ENCODE measurements at regions not wholly inside any gene's neighbourhood (a gene's known extent, or its start where the extent isn't known, plus 50 kb on each side); places are given as distances from the start of the nearest gene placed in this dataset.

- TF ChIP-seq CTCF (conservative IDR thresholded peaks at IDR 0.05; ENCODE audit: low read depth, low read length), result no peak
- no peak for DNase-seq (ENCODE audit: low read depth)
- H3K4me3 ChIP-seq (ENCODE audit: low read depth, low read length), result no peak overlapping the region
These were observed 366.0 kb downstream of the CMPK2 start for GRCh38 chr2:6499691-6500090.

GRCh38 chr2:6506361-6506794 is 359.3 kb downstream of the CMPK2 start:
- DNase-seq (ENCODE audit: low read depth), result peak; percentile 28
- no peak overlapping the region for H3K4me3 ChIP-seq (ENCODE audit: low read depth, low read length)
- TF ChIP-seq CTCF (conservative IDR thresholded peaks at IDR 0.05; ENCODE audit: low read depth, low read length), result no peak

GRCh38 chr2:6506859-6507258 is 358.8 kb downstream of the CMPK2 start:
- no peak for DNase-seq (ENCODE audit: low read depth)
- no peak for TF ChIP-seq CTCF (conservative IDR thresholded peaks at IDR 0.05; ENCODE audit: low read depth, low read length)

GRCh38 chr2:6510532-6510931 is 355.2 kb downstream of the CMPK2 start:
- no peak for TF ChIP-seq CTCF (conservative IDR thresholded peaks at IDR 0.05; ENCODE audit: low read depth, low read length)
- DNase-seq (ENCODE audit: low read depth), result no peak
- no peak overlapping the region for H3K4me3 ChIP-seq (ENCODE audit: low read depth, low read length)

More at GRCh38 chr2:6506859-6507258, 358.8 kb downstream of the CMPK2 start:
- H3K4me3 ChIP-seq (ENCODE audit: low read depth, low read length), result no peak overlapping the region

- DNase-seq (ENCODE audit: low read depth), result no peak
- TF ChIP-seq CTCF (conservative IDR thresholded peaks at IDR 0.05; ENCODE audit: low read depth, low read length), result no peak
- no peak overlapping the region for H3K4me3 ChIP-seq (ENCODE audit: low read depth, low read length)
These were observed 353.1 kb downstream of the CMPK2 start for GRCh38 chr2:6512589-6512988.

- no peak for DNase-seq (ENCODE audit: low read depth)
- H3K4me3 ChIP-seq (ENCODE audit: low read depth, low read length), result no peak overlapping the region
- no peak for TF ChIP-seq CTCF (conservative IDR thresholded peaks at IDR 0.05; ENCODE audit: low read depth, low read length)
These were observed 349.0 kb downstream of the CMPK2 start for GRCh38 chr2:6516674-6517073.

GRCh38 chr2:6518361-6518760 is 347.3 kb downstream of the CMPK2 start:
- no peak overlapping the region for H3K4me3 ChIP-seq (ENCODE audit: low read depth, low read length)
- no peak for DNase-seq (ENCODE audit: low read depth)
- no peak for TF ChIP-seq CTCF (conservative IDR thresholded peaks at IDR 0.05; ENCODE audit: low read depth, low read length)

Measured in choroid plexus epithelial cell (primary cell).